DOHH2 (cell line): ENCODE measurements at regions not wholly inside any gene's neighbourhood (a gene's known extent, or its start where the extent isn't known, plus 50 kb on each side); places are given as distances from the start of the nearest gene placed in this dataset.

Experiments used
- H3F3A ChIP-seq: fragments of 200-600 bp; sonication (generic), shearing (Covaris generic); 2 replicates; pipeline ENCODE4 v1.6.0; 2016; ENCODE audit warnings: antibody characterized with exemption, mild to moderate bottlenecking; ENCODE audit not compliant: control insufficient read depth, insufficient read depth
- H3K27ac ChIP-seq: fragments of 200-600 bp; sonication (generic); 2 replicates; pipeline ENCODE4 v1.5.1; 2014; ENCODE audit warnings: low read depth, mild to moderate bottlenecking, low read length, moderate library complexity
- H3K27me3 ChIP-seq: fragments of 200-600 bp; sonication (generic); 2 replicates; pipeline ENCODE4 v1.6.1; 2014; ENCODE audit warnings: mild to moderate bottlenecking, low read length, mixed read lengths; ENCODE audit not compliant: control insufficient read depth
- H3K36me3 ChIP-seq: fragments of 200-600 bp; sonication (generic); 2 replicates; pipeline ENCODE4 v1.6.1; 2014; ENCODE audit warnings: mild to moderate bottlenecking, low read length, moderate library complexity, mixed read lengths; ENCODE audit not compliant: control insufficient read depth
- H3K4me1 ChIP-seq: fragments of 200-600 bp; sonication (generic); 2 replicates; pipeline ENCODE4 v1.6.1; 2014; ENCODE audit warnings: mild to moderate bottlenecking, low read length, mixed read lengths; ENCODE audit not compliant: control insufficient read depth
- H3K4me2 ChIP-seq: fragments of 200-600 bp; sonication (generic); 2 replicates; pipeline ENCODE4 v1.6.0; 2014; ENCODE audit warnings: mild to moderate bottlenecking, low read length, moderate library complexity
- H3K4me3 ChIP-seq: fragments of 200-600 bp; sonication (generic); 2 replicates; pipeline ENCODE4 v1.5.1; 2014; ENCODE audit warnings: mild to moderate bottlenecking, low read length, mixed read lengths
- H3K79me2 ChIP-seq: fragments of 200-600 bp; sonication (generic); 2 replicates; pipeline ENCODE4 v1.6.1; 2014; ENCODE audit warnings: mild to moderate bottlenecking, low read length, mixed read lengths; ENCODE audit not compliant: control insufficient read depth
- H3K9me2 ChIP-seq: fragments of 200-600 bp; sonication (generic); replicated peaks from 2 replicates; pipeline ENCODE4 v1.6.1; 2014; ENCODE audit warnings: mild to moderate bottlenecking, low read length, mixed read lengths; ENCODE audit not compliant: control insufficient read depth
- H3K9me3 ChIP-seq: fragments of 200-600 bp; sonication (generic); 2 replicates; pipeline ENCODE4 v1.6.1; 2014; ENCODE audit warnings: antibody characterized with exemption, low read length, mixed read lengths; ENCODE audit not compliant: control insufficient read depth, insufficient read depth
- H4K20me1 ChIP-seq: fragments of 200-600 bp; sonication (generic); 2 replicates; pipeline ENCODE4 v1.6.0; 2014; ENCODE audit warnings: low read depth, mild to moderate bottlenecking, antibody characterized with exemption, low read length, moderate library complexity; ENCODE audit not compliant: control insufficient read depth, insufficient read depth
- CTCF ChIP-seq: fragments of 200-600 bp; sonication (generic); IDR thresholded peaks from one replicate; pipeline ENCODE4 v1.5.1; 2014; ENCODE audit warnings: antibody characterized with exemption, mild to moderate bottlenecking, low read depth, low read length; ENCODE audit not compliant: poor library complexity, severe bottlenecking
- EZH2phosphoT487 ChIP-seq: fragments of 200-600 bp; sonication (generic); IDR thresholded peaks from 2 replicates; pipeline ENCODE4 v1.6.1; 2017; ENCODE audit warnings: borderline replicate concordance, mild to moderate bottlenecking, antibody characterized with exemption, low read length, moderate library complexity, mixed read lengths

- Histone ChIP-seq H3K27me3 (no peaks in the 10 kb centered on the region), H3K9me3 (no peaks in the 10 kb centered on the region), H3K36me3 (no peaks in the 10 kb centered on the region), H3F3A (no peaks in the 10 kb centered on the region), H3K4me3 (no peak overlapping the region), H3K9me2 (no peaks in the 10 kb centered on the region), H3K4me1 (no peaks in the 10 kb centered on the region), H3K27ac (no peak overlapping the region), H3K4me2 (no peak overlapping the region), H3K79me2 (no peaks in the 10 kb centered on the region), H4K20me1 (no peaks in the 10 kb centered on the region)
- no peak for TF ChIP-seq EZH2phosphoT487
Measured at GRCh38 chr3:139120086-139121056, 75.7 kb upstream of the PRR23C start.

- no peaks in the 10 kb centered on the region for H3K9me2 ChIP-seq
- H3K9me3 ChIP-seq = no peaks in the 10 kb centered on the region
- no peak overlapping the region for H3K27ac ChIP-seq
Measured at GRCh38 chr3:139121513-139122220, 77.0 kb upstream of the PRR23C start.

GRCh38 chr3:139122221-139122581 is 77.5 kb upstream of the PRR23C start:
- no peak for TF ChIP-seq EZH2phosphoT487
- TF ChIP-seq CTCF = no peak
- H3K27ac ChIP-seq = no peak overlapping the region
- no peaks in the 10 kb centered on the region for H3K9me3 ChIP-seq
- no peaks in the 10 kb centered on the region for H3K27me3 ChIP-seq
- no peaks in the 10 kb centered on the region for H3K79me2 ChIP-seq
- H3K9me2 ChIP-seq = no peaks in the 10 kb centered on the region
- no peaks in the 10 kb centered on the region for H3F3A ChIP-seq
- H4K20me1 ChIP-seq = no peaks in the 10 kb centered on the region
- no peak overlapping the region for H3K4me2 ChIP-seq
- H3K36me3 ChIP-seq = no peaks in the 10 kb centered on the region
- no peaks in the 10 kb centered on the region for H3K4me1 ChIP-seq
- no peak overlapping the region for H3K4me3 ChIP-seq

More at GRCh38 chr3:139121513-139122220, 77.0 kb upstream of the PRR23C start:
- Histone ChIP-seq H3K4me3 (no peak overlapping the region), H3F3A (no peaks in the 10 kb centered on the region), H3K4me2 (no peak overlapping the region), H3K79me2 (no peaks in the 10 kb centered on the region), H3K4me1 (no peaks in the 10 kb centered on the region), H3K36me3 (no peaks in the 10 kb centered on the region), H4K20me1 (no peaks in the 10 kb centered on the region), H3K27me3 (no peaks in the 10 kb centered on the region)
- TF ChIP-seq EZH2phosphoT487 (no peak), CTCF (no peak)
